HG03442 (cell line): ENCODE measurements at regions not wholly inside any gene's neighbourhood (a gene's known extent, or its start where the extent isn't known, plus 50 kb on each side); places are given as distances from the start of the nearest gene placed in this dataset.
"Not testable (repeated sequence)": the region's sequence is repeated elsewhere in the genome, so short reads cannot be mapped to it uniquely, and the experiment has no call there.

Experiments
- ATAC-seq: cut with Tn5 transposase; IDR thresholded peaks from one replicate; pipeline ENCODE4 v1.9.1; 2021; ENCODE audit warnings: mild to moderate bottlenecking, moderate library complexity; ENCODE audit not compliant: unreplicated experiment

- ATAC-seq: no peak
Observed at GRCh38 chr2:225814554-225814953, 415.0 kb downstream of the NYAP2 start.

- no peak for ATAC-seq
Observed at GRCh38 chr2:225806105-225806504, 406.6 kb downstream of the NYAP2 start.

GRCh38 chr2:225802076-225802475 lies 402.6 kb downstream of the NYAP2 start:
- not testable (repeated sequence) for ATAC-seq

GRCh38 chr2:225797394-225797793 lies 397.9 kb downstream of the NYAP2 start:
- ATAC-seq: no peak

- ATAC-seq: no peak
Observed at GRCh38 chr2:225794652-225795400, 395.3 kb downstream of the NYAP2 start.

- ATAC-seq: no peak
Observed at GRCh38 chr2:225793736-225794550, 394.4 kb downstream of the NYAP2 start.

- no peak for ATAC-seq
Observed at GRCh38 chr2:225788571-225789094, 389.1 kb downstream of the NYAP2 start.

- ATAC-seq: no peak
Observed at GRCh38 chr2:225787497-225787896, 388.0 kb downstream of the NYAP2 start.

GRCh38 chr2:225781991-225782390 lies 382.5 kb downstream of the NYAP2 start:
- no peak for ATAC-seq

GRCh38 chr2:225781145-225781544 lies 381.6 kb downstream of the NYAP2 start:
- no peak for ATAC-seq

GRCh38 chr2:225779829-225780228 lies 380.3 kb downstream of the NYAP2 start:
- ATAC-seq: no peak

- ATAC-seq: no peak
Observed at GRCh38 chr2:225773148-225773547, 373.6 kb downstream of the NYAP2 start.

GRCh38 chr2:225771701-225772100 lies 372.2 kb downstream of the NYAP2 start:
- ATAC-seq: no peak

- no peak for ATAC-seq
Observed at GRCh38 chr2:225768741-225769140, 369.2 kb downstream of the NYAP2 start.

- ATAC-seq: no peak
Observed at GRCh38 chr2:225766431-225766830, 366.9 kb downstream of the NYAP2 start.

- no peak for ATAC-seq
Observed at GRCh38 chr2:225765820-225766219, 366.3 kb downstream of the NYAP2 start.

- ATAC-seq: no peak
Observed at GRCh38 chr2:225764346-225764745, 364.8 kb downstream of the NYAP2 start.

- no peak for ATAC-seq
Observed at GRCh38 chr2:225763711-225764110, 364.2 kb downstream of the NYAP2 start.

GRCh38 chr2:225761396-225761795 lies 361.9 kb downstream of the NYAP2 start:
- no peak for ATAC-seq

- ATAC-seq: no peak
Observed at GRCh38 chr2:225757248-225757647, 357.7 kb downstream of the NYAP2 start.

- ATAC-seq: no peak
Observed at GRCh38 chr2:225756198-225756597, 356.7 kb downstream of the NYAP2 start.

- ATAC-seq: no peak
Observed at GRCh38 chr2:225748609-225749008, 349.1 kb downstream of the NYAP2 start.
